Gastrocnemius medialis (tissue), 4 donors: ENCODE measurements at regions not wholly inside any gene's neighbourhood (a gene's known extent, or its start where the extent isn't known, plus 50 kb on each side); places are given as distances from the start of the nearest gene placed in this dataset.

Source experiments
- CTCF ChIP-seq, 5 experiments: fragments of 450-650 bp in 3 of 5; fragments of 200-600 bp in 2 of 5; sonication (generic) in 2 of 5; IDR thresholded peaks in 4 of 5; conservative IDR thresholded peaks in 1 of 5; 1 replicate in 4 of 5; 2 replicates in 1 of 5; pipeline ENCODE4 v1.5.1; 2016 to 2019; ENCODE audit warnings: antibody characterized with exemption in 5 of 5, mild to moderate bottlenecking in 3 of 5, moderate library complexity in 3 of 5
- POLR2A ChIP-seq, 2 donors: fragments of 450-650 bp; IDR thresholded peaks; one replicate each; pipeline ENCODE4 v1.6.1; 2017; ENCODE audit warnings: antibody characterized with exemption in 2 of 2, mild to moderate bottlenecking in 2 of 2, moderate library complexity in 2 of 2

- no peak for TF ChIP-seq CTCF (IDR thresholded peaks at IDR 0.05 in 4 of 5, conservative IDR thresholded peaks at IDR 0.05 in 1 of 5)
- TF ChIP-seq POLR2A (IDR thresholded peaks at IDR 0.05) = no peak
Observed at GRCh38 chr6:170024940-170025339, 265.9 kb downstream of the DLL1 start.
